Stimulated activated naive CD8-positive, alpha-beta T cell treated with anti-CD3 and anti-CD28 coated beads, Interleukin-15, amount 100 ng/mL, for 72 hours (primary cell): ENCODE measurements at regions not wholly inside any gene's neighbourhood (a gene's known extent, or its start where the extent isn't known, plus 50 kb on each side); places are given as distances from the start of the nearest gene placed in this dataset.

Experiments used
- ATAC-seq: fragments of 150-1000 bp; cut with Tn5 transposase; 2 replicates; pipeline ENCODE4 v1.10.0; 2021; ENCODE audit warnings: mild to moderate bottlenecking, moderate library complexity
- DNase-seq, 2 donors: peaks; one replicate each; pipeline ENCODE4 v3.0.0; 2021 to 2022
- H3K27ac Mint-ChIP-seq, 2 donors: one replicate each; pipeline ENCODE4 v1.8.0; 2022; ENCODE audit warnings: mild to moderate bottlenecking in 2 of 2, mixed read lengths in 2 of 2, moderate library complexity in 2 of 2
- H3K27me3 Mint-ChIP-seq: one replicate; pipeline ENCODE4 v1.8.0; 2022; ENCODE audit warnings: mixed read lengths
- H3K4me1 Mint-ChIP-seq: one replicate; pipeline ENCODE4 v1.8.0; 2022; ENCODE audit warnings: mild to moderate bottlenecking, mixed read lengths
- H3K4me3 Mint-ChIP-seq, 2 donors: one replicate each; pipeline ENCODE4 v1.8.0; 2022; ENCODE audit warnings: mild to moderate bottlenecking in 2 of 2, mixed read lengths in 2 of 2, moderate library complexity in 1 of 2
- H3K9me3 Mint-ChIP-seq, 2 donors: one replicate each; pipeline ENCODE4 v1.8.0; 2022; ENCODE audit warnings: mixed read lengths in 2 of 2

- no peaks in the 10 kb centered on the region for H3K27me3 Mint-ChIP-seq
- H3K27ac Mint-ChIP-seq: no peak overlapping the region
- ATAC-seq: no peak
- H3K4me1 Mint-ChIP-seq: no peaks in the 10 kb centered on the region
- no peak overlapping the region for H3K4me3 Mint-ChIP-seq
- no peak for DNase-seq
- H3K9me3 Mint-ChIP-seq: peaks cover 0 to 6% of the 10 kb centered on the region in 2 donors
Measured at GRCh38 chr3:74523811-74524210, 90.6 kb downstream of the CNTN3 start.

GRCh38 chr3:74520895-74521294, 93.6 kb downstream of the CNTN3 start:
- Mint-ChIP-seq H3K4me1 (no peaks in the 10 kb centered on the region), H3K9me3 (peaks cover 0 to 8% of the 10 kb centered on the region in 2 donors), H3K27ac (no peak overlapping the region), H3K4me3 (no peak overlapping the region), H3K27me3 (no peaks in the 10 kb centered on the region)
- no peak for ATAC-seq
- DNase-seq: no peak

GRCh38 chr3:74518610-74519009, 95.8 kb downstream of the CNTN3 start:
- Mint-ChIP-seq H3K27ac (no peak overlapping the region), H3K4me3 (no peak overlapping the region), H3K9me3 (peaks cover 0 to 8% of the 10 kb centered on the region in 2 donors), H3K27me3 (no peaks in the 10 kb centered on the region), H3K4me1 (no peaks in the 10 kb centered on the region)
- DNase-seq (no peak), ATAC-seq (no peak)

GRCh38 chr3:74516019-74516418, 98.4 kb downstream of the CNTN3 start:
- Mint-ChIP-seq H3K9me3 (peaks cover 0 to 8% of the 10 kb centered on the region in 2 donors), H3K27ac (no peak overlapping the region), H3K4me3 (no peak overlapping the region), H3K27me3 (no peaks in the 10 kb centered on the region), H3K4me1 (no peaks in the 10 kb centered on the region)
- ATAC-seq (no peak), DNase-seq (no peak)

GRCh38 chr3:74515451-74515850, 99.0 kb downstream of the CNTN3 start:
- DNase-seq: no peak
- H3K27me3 Mint-ChIP-seq: no peaks in the 10 kb centered on the region
- ATAC-seq: no peak
- H3K4me3 Mint-ChIP-seq: no peak overlapping the region
- peaks cover 0 to 8% of the 10 kb centered on the region in 2 donors for H3K9me3 Mint-ChIP-seq
- H3K27ac Mint-ChIP-seq: no peak overlapping the region
- no peaks in the 10 kb centered on the region for H3K4me1 Mint-ChIP-seq

- no peaks in the 10 kb centered on the region for H3K27me3 Mint-ChIP-seq
- H3K4me1 Mint-ChIP-seq: no peaks in the 10 kb centered on the region
- H3K9me3 Mint-ChIP-seq: no peaks in the 10 kb centered on the region
- no peak for ATAC-seq
- H3K27ac Mint-ChIP-seq: no peak overlapping the region
- H3K4me3 Mint-ChIP-seq: no peak overlapping the region
- DNase-seq: no peak
Measured at GRCh38 chr3:74511078-74511477, 103.4 kb downstream of the CNTN3 start.

GRCh38 chr3:74510261-74510818, 104.1 kb downstream of the CNTN3 start:
- H3K4me3 Mint-ChIP-seq: no peak overlapping the region
- H3K27me3 Mint-ChIP-seq: no peaks in the 10 kb centered on the region
- no peaks in the 10 kb centered on the region for H3K4me1 Mint-ChIP-seq
- H3K9me3 Mint-ChIP-seq: no peaks in the 10 kb centered on the region
- no peak overlapping the region for H3K27ac Mint-ChIP-seq
- DNase-seq (no peak), ATAC-seq (no peak)

- Mint-ChIP-seq H3K27me3 (no peaks in the 10 kb centered on the region), H3K9me3 (peaks cover 1 to 2% of the 10 kb centered on the region in 2 donors), H3K27ac (no peak overlapping the region), H3K4me3 (no peak overlapping the region), H3K4me1 (no peaks in the 10 kb centered on the region)
- ATAC-seq (no peak), DNase-seq (no peak)
Measured at GRCh38 chr3:74507691-74508090, 106.8 kb downstream of the CNTN3 start.

- no peaks in the 10 kb centered on the region for H3K4me1 Mint-ChIP-seq
- no peaks in the 10 kb centered on the region for H3K27me3 Mint-ChIP-seq
Measured at GRCh38 chr3:74506246-74506645, 108.2 kb downstream of the CNTN3 start.

GRCh38 chr3:74501007-74501406, 113.5 kb downstream of the CNTN3 start:
- Mint-ChIP-seq H3K27ac (no peak overlapping the region), H3K4me1 (no peaks in the 10 kb centered on the region), H3K9me3 (peaks cover 4 to 6% of the 10 kb centered on the region in 2 donors), H3K27me3 (no peaks in the 10 kb centered on the region), H3K4me3 (no peak overlapping the region)
- ATAC-seq (no peak), DNase-seq (no peak)

More at GRCh38 chr3:74506246-74506645, 108.2 kb downstream of the CNTN3 start:
- peaks cover 4 to 6% of the 10 kb centered on the region in 2 donors for H3K9me3 Mint-ChIP-seq
- ATAC-seq (no peak), DNase-seq (no peak)
- H3K27ac Mint-ChIP-seq: no peak overlapping the region
- H3K4me3 Mint-ChIP-seq: no peak overlapping the region

- DNase-seq (no peak), ATAC-seq (no peak)
- Mint-ChIP-seq H3K27me3 (no peaks in the 10 kb centered on the region), H3K27ac (no peak overlapping the region), H3K9me3 (peaks cover 4 to 6% of the 10 kb centered on the region in 2 donors), H3K4me1 (no peaks in the 10 kb centered on the region), H3K4me3 (no peak overlapping the region)
Measured at GRCh38 chr3:74500257-74500656, 114.2 kb downstream of the CNTN3 start.

- H3K9me3 Mint-ChIP-seq: peaks cover 0 to 15% of the 10 kb centered on the region in 2 donors
- H3K27ac Mint-ChIP-seq: no peak overlapping the region
- no peak for DNase-seq
- no peaks in the 10 kb centered on the region for H3K4me1 Mint-ChIP-seq
- ATAC-seq: no peak
- no peak overlapping the region for H3K4me3 Mint-ChIP-seq
- H3K27me3 Mint-ChIP-seq: no peaks in the 10 kb centered on the region
Measured at GRCh38 chr3:74491874-74492273, 122.6 kb downstream of the CNTN3 start.

GRCh38 chr3:74489050-74489792, 125.2 kb downstream of the CNTN3 start:
- Mint-ChIP-seq H3K27me3 (no peaks in the 10 kb centered on the region), H3K4me1 (no peaks in the 10 kb centered on the region), H3K4me3 (no peak overlapping the region), H3K9me3 (peaks cover 4 to 23% of the 10 kb centered on the region in 2 donors), H3K27ac (no peak overlapping the region)
- DNase-seq: no peak
- no peak for ATAC-seq

- Mint-ChIP-seq H3K4me3 (no peak overlapping the region), H3K27ac (no peak overlapping the region), H3K4me1 (no peaks in the 10 kb centered on the region), H3K27me3 (no peaks in the 10 kb centered on the region), H3K9me3 (peaks cover 11 to 28% of the 10 kb centered on the region in 2 donors)
- ATAC-seq: no peak
- DNase-seq: no peak
Measured at GRCh38 chr3:74479915-74480314, 134.5 kb downstream of the CNTN3 start.

GRCh38 chr3:74470313-74470712, 144.1 kb downstream of the CNTN3 start:
- ATAC-seq (no peak), DNase-seq (no peak)
- Mint-ChIP-seq H3K9me3 (peaks cover 16 to 20% of the 10 kb centered on the region in 2 donors), H3K27me3 (no peaks in the 10 kb centered on the region), H3K4me1 (no peaks in the 10 kb centered on the region), H3K27ac (no peak overlapping the region), H3K4me3 (no peak overlapping the region)

GRCh38 chr3:74469713-74470112, 144.7 kb downstream of the CNTN3 start:
- ATAC-seq (no peak), DNase-seq (no peak)
- no peak overlapping the region for H3K27ac Mint-ChIP-seq
- no peaks in the 10 kb centered on the region for H3K27me3 Mint-ChIP-seq
- H3K9me3 Mint-ChIP-seq: peaks cover 16 to 20% of the 10 kb centered on the region in 2 donors
- no peak overlapping the region for H3K4me3 Mint-ChIP-seq
- no peaks in the 10 kb centered on the region for H3K4me1 Mint-ChIP-seq
